ENCODE measurements at regions not wholly inside any gene's neighbourhood (a gene's known extent, or its start where the extent isn't known, plus 50 kb on each side); places are given as distances from the start of the nearest gene placed in this dataset.

GRCh38 chr15:94930441-94930840 lies 699.1 kb downstream of the MCTP2 start:
- DNase-seq (ENCODE audit: low spot score): no peak
- TF ChIP-seq, protein P1, sequence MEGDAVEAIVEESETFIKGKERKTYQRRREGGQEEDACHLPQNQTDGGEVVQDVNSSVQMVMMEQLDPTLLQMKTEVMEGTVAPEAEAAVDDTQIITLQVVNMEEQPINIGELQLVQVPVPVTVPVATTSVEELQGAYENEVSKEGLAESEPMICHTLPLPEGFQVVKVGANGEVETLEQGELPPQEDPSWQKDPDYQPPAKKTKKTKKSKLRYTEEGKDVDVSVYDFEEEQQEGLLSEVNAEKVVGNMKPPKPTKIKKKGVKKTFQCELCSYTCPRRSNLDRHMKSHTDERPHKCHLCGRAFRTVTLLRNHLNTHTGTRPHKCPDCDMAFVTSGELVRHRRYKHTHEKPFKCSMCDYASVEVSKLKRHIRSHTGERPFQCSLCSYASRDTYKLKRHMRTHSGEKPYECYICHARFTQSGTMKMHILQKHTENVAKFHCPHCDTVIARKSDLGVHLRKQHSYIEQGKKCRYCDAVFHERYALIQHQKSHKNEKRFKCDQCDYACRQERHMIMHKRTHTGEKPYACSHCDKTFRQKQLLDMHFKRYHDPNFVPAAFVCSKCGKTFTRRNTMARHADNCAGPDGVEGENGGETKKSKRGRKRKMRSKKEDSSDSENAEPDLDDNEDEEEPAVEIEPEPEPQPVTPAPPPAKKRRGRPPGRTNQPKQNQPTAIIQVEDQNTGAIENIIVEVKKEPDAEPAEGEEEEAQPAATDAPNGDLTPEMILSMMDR (IDR thresholded peaks at IDR 0.05; ENCODE audit: borderline replicate concordance, control extremely low read depth, extremely low read depth, insufficient read depth, missing control alignments): no peak
- in situ Hi-C loops (cut with MboI; ENCODE audit: low sequenced_read_pairs, unreplicated experiment): no loop called here

- TF ChIP-seq, protein P1 (IDR thresholded peaks at IDR 0.05; ENCODE audit: borderline replicate concordance, control extremely low read depth, extremely low read depth, insufficient read depth, missing control alignments): no peak
- DNase-seq (ENCODE audit: low spot score): no peak
- in situ Hi-C loops (cut with MboI; ENCODE audit: low sequenced_read_pairs, unreplicated experiment): no loop called here
These were observed 699.6 kb downstream of the MCTP2 start for GRCh38 chr15:94930960-94931359.

GRCh38 chr15:94934440-94934839 lies 703.1 kb downstream of the MCTP2 start:
- TF ChIP-seq, protein P1 (IDR thresholded peaks at IDR 0.05; ENCODE audit: borderline replicate concordance, control extremely low read depth, extremely low read depth, insufficient read depth, missing control alignments): no peak
- in situ Hi-C loops (cut with MboI; ENCODE audit: low sequenced_read_pairs, unreplicated experiment): no loop called here
- no peak for DNase-seq (ENCODE audit: low spot score)

GRCh38 chr15:94937242-94937641 lies 705.9 kb downstream of the MCTP2 start:
- TF ChIP-seq, protein P1 (IDR thresholded peaks at IDR 0.05; ENCODE audit: borderline replicate concordance, control extremely low read depth, extremely low read depth, insufficient read depth, missing control alignments): no peak
- no peak for DNase-seq (ENCODE audit: low spot score)
- in situ Hi-C loops (cut with MboI; ENCODE audit: low sequenced_read_pairs, unreplicated experiment): no loop called here

DNA sequence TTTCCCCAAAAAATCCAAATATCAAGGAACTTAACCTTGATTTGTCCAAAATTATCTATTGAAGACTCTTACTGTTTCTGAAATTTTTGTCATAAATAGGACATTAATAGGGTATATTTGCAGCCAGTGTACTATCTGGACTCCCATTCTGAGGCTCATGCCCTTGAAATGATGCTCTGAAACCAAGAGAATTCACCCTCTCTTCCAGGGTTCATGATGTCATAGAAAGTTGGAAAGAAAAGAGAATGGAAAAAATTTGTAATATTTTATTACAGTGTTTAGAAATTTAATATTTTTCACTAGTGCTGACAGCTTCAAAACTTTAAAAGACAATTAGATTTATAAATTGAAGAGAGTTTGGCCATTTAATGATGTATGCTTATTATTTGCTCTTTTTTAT lies 712.5 kb downstream of the MCTP2 start:
- DNase-seq (ENCODE audit: low spot score): no peak
- in situ Hi-C loops (cut with MboI; ENCODE audit: low sequenced_read_pairs, unreplicated experiment): no loop called here
- TF ChIP-seq, protein P1 (IDR thresholded peaks at IDR 0.05; ENCODE audit: borderline replicate concordance, control extremely low read depth, extremely low read depth, insufficient read depth, missing control alignments): no peak

DNA sequence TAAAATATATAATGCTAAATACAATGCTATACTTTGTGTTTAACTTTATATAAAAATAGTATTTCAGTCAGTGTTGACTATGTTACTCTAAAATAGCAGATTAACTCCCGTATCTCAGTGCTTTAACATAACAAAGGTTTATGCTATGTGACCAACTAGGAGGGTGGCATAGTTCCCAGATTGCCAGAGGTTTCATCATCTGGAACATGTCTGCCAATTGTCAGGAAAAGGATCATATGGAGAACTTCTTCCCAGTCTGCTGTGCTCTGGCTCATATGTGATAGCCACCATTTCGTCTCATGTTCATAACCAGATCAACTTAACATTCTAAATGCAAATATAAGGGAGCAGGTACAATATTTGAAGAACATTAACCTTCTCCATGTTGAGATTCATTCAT lies 720.2 kb downstream of the MCTP2 start:
- TF ChIP-seq, protein P1 (IDR thresholded peaks at IDR 0.05; ENCODE audit: borderline replicate concordance, control extremely low read depth, extremely low read depth, insufficient read depth, missing control alignments): no peak
- DNase-seq (ENCODE audit: low spot score): no peak
- in situ Hi-C loops (cut with MboI; ENCODE audit: low sequenced_read_pairs, unreplicated experiment): no loop called here

GRCh38 chr15:94963953-94964352 lies 732.6 kb downstream of the MCTP2 start:
- in situ Hi-C loops (cut with MboI; ENCODE audit: low sequenced_read_pairs, unreplicated experiment): no loop called here

More at GRCh38 chr15:94963953-94964352, 732.6 kb downstream of the MCTP2 start:
- TF ChIP-seq, protein P1 (IDR thresholded peaks at IDR 0.05; ENCODE audit: borderline replicate concordance, control extremely low read depth, extremely low read depth, insufficient read depth, missing control alignments): no peak
- DNase-seq (ENCODE audit: low spot score): no peak
